ENCODE measurements at regions not wholly inside any gene's neighbourhood (a gene's known extent, or its start where the extent isn't known, plus 50 kb on each side); places are given as distances from the start of the nearest gene placed in this dataset.

DNA sequence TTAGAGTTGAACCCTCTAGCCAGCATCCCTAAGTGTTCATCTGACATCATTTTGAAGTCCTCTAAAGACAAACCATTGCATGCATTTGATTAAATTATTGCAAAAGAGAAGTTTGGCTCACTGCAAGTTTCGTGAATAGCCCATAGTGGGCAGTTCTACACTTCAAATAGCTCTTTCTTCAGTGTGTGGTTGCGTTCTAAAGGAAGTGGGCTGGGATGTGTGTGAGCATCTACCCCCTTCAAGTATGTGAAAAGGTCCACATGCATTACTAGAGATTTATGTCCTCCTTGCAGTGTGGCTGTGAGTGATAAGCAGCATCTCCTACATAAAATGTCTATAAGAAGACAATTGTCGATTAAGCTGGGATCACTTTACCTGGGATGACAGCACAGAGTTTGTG lies 54.6 kb downstream of the SST start:
- POLR2A ChIA-PET = no interaction called here
- no peak overlapping the region for H3K27ac ChIP-seq (ENCODE audit: extremely low read depth, low read depth, low read length)
- H3K4me1 ChIP-seq (ENCODE audit: control insufficient read depth, insufficient read depth, low read length) = no peaks in the 10 kb centered on the region
- H3K36me3 ChIP-seq (ENCODE audit: control insufficient read depth in 2 of 2, insufficient read depth in 1 of 2, low read length in 2 of 2) = no peaks in the 10 kb centered on the region
- CTCF ChIA-PET = interaction anchor here (0.6 to 3.5 kb wide), 22 partner anchors 10 to 296 kb away, joined by 3 to 46 read pairs (median 4); no protein-coding TSS in a partner anchor
- H3K9me3 ChIP-seq (ENCODE audit: control insufficient read depth, insufficient read depth, low read depth, low read length) = no peaks in the 10 kb centered on the region
- no peak for TF ChIP-seq ZNF548 (tag by site-specific recombination; IDR thresholded peaks at IDR 0.05)
- TF ChIP-seq, protein P1, sequence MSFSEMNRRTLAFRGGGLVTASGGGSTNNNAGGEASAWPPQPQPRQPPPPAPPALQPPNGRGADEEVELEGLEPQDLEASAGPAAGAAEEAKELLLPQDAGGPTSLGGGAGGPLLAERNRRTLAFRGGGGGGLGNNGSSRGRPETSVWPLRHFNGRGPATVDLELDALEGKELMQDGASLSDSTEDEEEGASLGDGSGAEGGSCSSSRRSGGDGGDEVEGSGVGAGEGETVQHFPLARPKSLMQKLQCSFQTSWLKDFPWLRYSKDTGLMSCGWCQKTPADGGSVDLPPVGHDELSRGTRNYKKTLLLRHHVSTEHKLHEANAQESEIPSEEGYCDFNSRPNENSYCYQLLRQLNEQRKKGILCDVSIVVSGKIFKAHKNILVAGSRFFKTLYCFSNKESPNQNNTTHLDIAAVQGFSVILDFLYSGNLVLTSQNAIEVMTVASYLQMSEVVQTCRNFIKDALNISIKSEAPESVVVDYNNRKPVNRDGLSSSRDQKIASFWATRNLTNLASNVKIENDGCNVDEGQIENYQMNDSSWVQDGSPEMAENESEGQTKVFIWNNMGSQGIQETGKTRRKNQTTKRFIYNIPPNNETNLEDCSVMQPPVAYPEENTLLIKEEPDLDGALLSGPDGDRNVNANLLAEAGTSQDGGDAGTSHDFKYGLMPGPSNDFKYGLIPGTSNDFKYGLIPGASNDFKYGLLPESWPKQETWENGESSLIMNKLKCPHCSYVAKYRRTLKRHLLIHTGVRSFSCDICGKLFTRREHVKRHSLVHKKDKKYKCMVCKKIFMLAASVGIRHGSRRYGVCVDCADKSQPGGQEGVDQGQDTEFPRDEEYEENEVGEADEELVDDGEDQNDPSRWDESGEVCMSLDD (tag by site-specific recombination; IDR thresholded peaks at IDR 0.05) = no peak
- TF ChIP-seq, protein P2, sequence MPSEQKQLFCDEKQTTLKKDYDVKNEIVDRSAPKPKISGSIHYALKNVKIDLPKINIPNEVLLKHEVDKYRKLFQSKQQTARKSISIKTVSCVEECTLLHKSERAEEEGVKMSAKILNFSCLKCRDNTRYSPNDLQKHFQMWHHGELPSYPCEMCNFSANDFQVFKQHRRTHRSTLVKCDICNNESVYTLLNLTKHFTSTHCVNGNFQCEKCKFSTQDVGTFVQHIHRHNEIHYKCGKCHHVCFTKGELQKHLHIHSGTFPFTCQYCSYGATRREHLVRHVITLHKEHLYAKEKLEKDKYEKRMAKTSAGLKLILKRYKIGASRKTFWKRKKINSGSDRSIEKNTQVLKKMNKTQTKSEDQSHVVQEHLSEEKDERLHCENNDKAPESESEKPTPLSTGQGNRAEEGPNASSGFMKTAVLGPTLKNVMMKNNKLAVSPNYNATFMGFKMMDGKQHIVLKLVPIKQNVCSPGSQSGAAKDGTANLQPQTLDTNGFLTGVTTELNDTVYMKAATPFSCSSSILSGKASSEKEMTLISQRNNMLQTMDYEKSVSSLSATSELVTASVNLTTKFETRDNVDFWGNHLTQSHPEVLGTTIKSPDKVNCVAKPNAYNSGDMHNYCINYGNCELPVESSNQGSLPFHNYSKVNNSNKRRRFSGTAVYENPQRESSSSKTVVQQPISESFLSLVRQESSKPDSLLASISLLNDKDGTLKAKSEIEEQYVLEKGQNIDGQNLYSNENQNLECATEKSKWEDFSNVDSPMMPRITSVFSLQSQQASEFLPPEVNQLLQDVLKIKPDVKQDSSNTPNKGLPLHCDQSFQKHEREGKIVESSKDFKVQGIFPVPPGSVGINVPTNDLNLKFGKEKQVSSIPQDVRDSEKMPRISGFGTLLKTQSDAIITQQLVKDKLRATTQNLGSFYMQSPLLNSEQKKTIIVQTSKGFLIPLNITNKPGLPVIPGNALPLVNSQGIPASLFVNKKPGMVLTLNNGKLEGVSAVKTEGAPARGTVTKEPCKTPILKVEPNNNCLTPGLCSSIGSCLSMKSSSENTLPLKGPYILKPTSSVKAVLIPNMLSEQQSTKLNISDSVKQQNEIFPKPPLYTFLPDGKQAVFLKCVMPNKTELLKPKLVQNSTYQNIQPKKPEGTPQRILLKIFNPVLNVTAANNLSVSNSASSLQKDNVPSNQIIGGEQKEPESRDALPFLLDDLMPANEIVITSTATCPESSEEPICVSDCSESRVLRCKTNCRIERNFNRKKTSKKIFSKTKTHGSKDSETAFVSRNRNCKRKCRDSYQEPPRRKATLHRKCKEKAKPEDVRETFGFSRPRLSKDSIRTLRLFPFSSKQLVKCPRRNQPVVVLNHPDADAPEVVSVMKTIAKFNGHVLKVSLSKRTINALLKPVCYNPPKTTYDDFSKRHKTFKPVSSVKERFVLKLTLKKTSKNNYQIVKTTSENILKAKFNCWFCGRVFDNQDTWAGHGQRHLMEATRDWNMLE (tag by site-specific recombination; conservative IDR thresholded peaks at IDR 0.05; ENCODE audit: low read depth) = no peak
- TF ChIP-seq ZNF654 (tag by site-specific recombination; IDR thresholded peaks at IDR 0.05; ENCODE audit: low read depth) = no peak
- TF ChIP-seq ZNF112 (tag by site-specific recombination; IDR thresholded peaks at IDR 0.05) = no peak
- no peak for TF ChIP-seq YY1 (tag by site-specific recombination; IDR thresholded peaks at IDR 0.05)
- TF ChIP-seq, protein P3, sequence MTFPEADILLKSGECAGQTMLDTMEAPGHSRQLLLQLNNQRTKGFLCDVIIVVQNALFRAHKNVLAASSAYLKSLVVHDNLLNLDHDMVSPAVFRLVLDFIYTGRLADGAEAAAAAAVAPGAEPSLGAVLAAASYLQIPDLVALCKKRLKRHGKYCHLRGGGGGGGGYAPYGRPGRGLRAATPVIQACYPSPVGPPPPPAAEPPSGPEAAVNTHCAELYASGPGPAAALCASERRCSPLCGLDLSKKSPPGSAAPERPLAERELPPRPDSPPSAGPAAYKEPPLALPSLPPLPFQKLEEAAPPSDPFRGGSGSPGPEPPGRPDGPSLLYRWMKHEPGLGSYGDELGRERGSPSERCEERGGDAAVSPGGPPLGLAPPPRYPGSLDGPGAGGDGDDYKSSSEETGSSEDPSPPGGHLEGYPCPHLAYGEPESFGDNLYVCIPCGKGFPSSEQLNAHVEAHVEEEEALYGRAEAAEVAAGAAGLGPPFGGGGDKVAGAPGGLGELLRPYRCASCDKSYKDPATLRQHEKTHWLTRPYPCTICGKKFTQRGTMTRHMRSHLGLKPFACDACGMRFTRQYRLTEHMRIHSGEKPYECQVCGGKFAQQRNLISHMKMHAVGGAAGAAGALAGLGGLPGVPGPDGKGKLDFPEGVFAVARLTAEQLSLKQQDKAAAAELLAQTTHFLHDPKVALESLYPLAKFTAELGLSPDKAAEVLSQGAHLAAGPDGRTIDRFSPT (tag by site-specific recombination; IDR thresholded peaks at IDR 0.05) = no peak
- TF ChIP-seq SCRT2 (tag by site-specific recombination; IDR thresholded peaks at IDR 0.05) = no peak
- no peak for TF ChIP-seq MZF1 (tag by site-specific recombination; IDR thresholded peaks at IDR 0.05; ENCODE audit: borderline replicate concordance)
- no peak for TF ChIP-seq ZNF423 (tag by site-specific recombination; IDR thresholded peaks at IDR 0.05)
- TF ChIP-seq, protein P4, sequence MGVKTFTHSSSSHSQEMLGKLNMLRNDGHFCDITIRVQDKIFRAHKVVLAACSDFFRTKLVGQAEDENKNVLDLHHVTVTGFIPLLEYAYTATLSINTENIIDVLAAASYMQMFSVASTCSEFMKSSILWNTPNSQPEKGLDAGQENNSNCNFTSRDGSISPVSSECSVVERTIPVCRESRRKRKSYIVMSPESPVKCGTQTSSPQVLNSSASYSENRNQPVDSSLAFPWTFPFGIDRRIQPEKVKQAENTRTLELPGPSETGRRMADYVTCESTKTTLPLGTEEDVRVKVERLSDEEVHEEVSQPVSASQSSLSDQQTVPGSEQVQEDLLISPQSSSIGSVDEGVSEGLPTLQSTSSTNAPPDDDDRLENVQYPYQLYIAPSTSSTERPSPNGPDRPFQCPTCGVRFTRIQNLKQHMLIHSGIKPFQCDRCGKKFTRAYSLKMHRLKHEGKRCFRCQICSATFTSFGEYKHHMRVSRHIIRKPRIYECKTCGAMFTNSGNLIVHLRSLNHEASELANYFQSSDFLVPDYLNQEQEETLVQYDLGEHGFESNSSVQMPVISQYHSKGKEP (tag by site-specific recombination; IDR thresholded peaks at IDR 0.05) = no peak
- no peak for TF ChIP-seq ZNF394 (tag by site-specific recombination; IDR thresholded peaks at IDR 0.05; ENCODE audit: borderline replicate concordance)
- no peak for TF ChIP-seq ZNF292 (tag by site-specific recombination; IDR thresholded peaks at IDR 0.05; ENCODE audit: borderline replicate concordance, low read depth)
- TF ChIP-seq WT1 (tag by site-specific recombination; IDR thresholded peaks at IDR 0.05) = no peak
- no peak for TF ChIP-seq ZNF610 (tag by site-specific recombination; IDR thresholded peaks at IDR 0.05; ENCODE audit: borderline replicate concordance)
- TF ChIP-seq SCRT1 (tag by site-specific recombination; IDR thresholded peaks at IDR 0.05; ENCODE audit: borderline replicate concordance) = no peak
- no peak for TF ChIP-seq ZNF311 (tag by site-specific recombination; IDR thresholded peaks at IDR 0.05; ENCODE audit: borderline replicate concordance)
- no peak overlapping the region for H3K4me3 ChIP-seq (ENCODE audit: low read depth, low read length)

All from HEK293 (cell line).